ENCODE measurements at regions not wholly inside any gene's neighbourhood (a gene's known extent, or its start where the extent isn't known, plus 50 kb on each side); places are given as distances from the start of the nearest gene placed in this dataset.

GRCh38 chr4:46524751-46525150 is 134.8 kb upstream of the GABRA2 start:
- H3K9me3 ChIP-seq (ENCODE audit: control insufficient read depth in 1 of 2, insufficient read depth in 1 of 2, low read length in 2 of 2), result peaks cover 0 to 4% of the 10 kb centered on the region in 2 experiments
- no peaks in the 10 kb centered on the region for H3K36me3 Mint-ChIP-seq (ENCODE audit: low read depth)
- ATAC-seq (ENCODE audit: poor library complexity), result no peak
- peaks cover 9% of the 10 kb centered on the region for H3K9me3 Mint-ChIP-seq
- H3K27me3 Mint-ChIP-seq, result no peaks in the 10 kb centered on the region
- no peak for TF ChIP-seq CTCF (IDR thresholded peaks at IDR 0.05)
- intact Hi-C loops (cut with DNase I, micrococcal nuclease), result no loop called here
- no peak overlapping the region for H3K4me3 Mint-ChIP-seq
- POLR2A ChIA-PET, result no interaction called here
- H3K27me3 ChIP-seq (ENCODE audit: control insufficient read depth in 1 of 2, insufficient read depth in 2 of 2, low read length in 2 of 2), result no peaks in the 10 kb centered on the region
- no peaks in the 10 kb centered on the region for H3K4me1 Mint-ChIP-seq (ENCODE audit: low read depth)
- no peak overlapping the region for H3K4me3 ChIP-seq (ENCODE audit: low read length)
- no peak overlapping the region for H3K27ac Mint-ChIP-seq
- no peaks in the 10 kb centered on the region for H3K4me1 ChIP-seq (ENCODE audit: insufficient read depth, low read length)
- no peak for DNase-seq
- no peaks in the 10 kb centered on the region for H3K36me3 ChIP-seq (ENCODE audit: insufficient read depth, low read length)
- no peak overlapping the region for H3K27ac ChIP-seq (ENCODE audit: low read depth in 1 of 2, low read length in 2 of 2)
- CTCF ChIA-PET, result no interaction called here

GRCh38 chr4:46520361-46520760 is 130.4 kb upstream of the GABRA2 start:
- ChIA-PET POLR2A (no interaction called here), CTCF (no interaction called here)
- no peak overlapping the region for H3K4me3 ChIP-seq (ENCODE audit: low read length)
- H3K27me3 ChIP-seq (ENCODE audit: control insufficient read depth in 1 of 2, insufficient read depth in 2 of 2, low read length in 2 of 2), result no peaks in the 10 kb centered on the region
- no peaks in the 10 kb centered on the region for H3K4me1 ChIP-seq (ENCODE audit: insufficient read depth, low read length)
- ATAC-seq (ENCODE audit: poor library complexity), result no peak
- Mint-ChIP-seq H3K9me3 (peaks cover 7% of the 10 kb centered on the region), H3K36me3 (ENCODE audit: low read depth) (no peaks in the 10 kb centered on the region), H3K27ac (no peak overlapping the region), H3K4me1 (ENCODE audit: low read depth) (no peaks in the 10 kb centered on the region), H3K27me3 (no peaks in the 10 kb centered on the region), H3K4me3 (no peak overlapping the region)
- intact Hi-C loops (cut with DNase I, micrococcal nuclease), result no loop called here
- no peak for TF ChIP-seq CTCF (IDR thresholded peaks at IDR 0.05)
- DNase-seq, result no peak
- H3K27ac ChIP-seq (ENCODE audit: low read depth in 1 of 2, low read length in 2 of 2), result no peak overlapping the region
- H3K36me3 ChIP-seq (ENCODE audit: insufficient read depth, low read length), result no peaks in the 10 kb centered on the region
- peaks cover 0 to 4% of the 10 kb centered on the region in 2 experiments for H3K9me3 ChIP-seq (ENCODE audit: control insufficient read depth in 1 of 2, insufficient read depth in 1 of 2, low read length in 2 of 2)

GRCh38 chr4:46515940-46516339 is 126.0 kb upstream of the GABRA2 start:
- H3K27me3 ChIP-seq (ENCODE audit: control insufficient read depth in 1 of 2, insufficient read depth in 2 of 2, low read length in 2 of 2), result no peaks in the 10 kb centered on the region
- TF ChIP-seq CTCF (IDR thresholded peaks at IDR 0.05), result no peak
- H3K4me1 ChIP-seq (ENCODE audit: insufficient read depth, low read length), result no peaks in the 10 kb centered on the region
- POLR2A ChIA-PET, result no interaction called here
- peaks cover 3% of the 10 kb centered on the region for H3K9me3 Mint-ChIP-seq
- H3K36me3 ChIP-seq (ENCODE audit: insufficient read depth, low read length), result no peaks in the 10 kb centered on the region
- H3K9me3 ChIP-seq (ENCODE audit: control insufficient read depth in 1 of 2, insufficient read depth in 1 of 2, low read length in 2 of 2), result peaks cover 0 to 4% of the 10 kb centered on the region in 2 experiments
- ATAC-seq (ENCODE audit: poor library complexity) (no peak), DNase-seq (no peak)
- H3K4me3 ChIP-seq (ENCODE audit: low read length), result no peak overlapping the region
- no peak overlapping the region for H3K4me3 Mint-ChIP-seq
- CTCF ChIA-PET, result no interaction called here
- H3K27me3 Mint-ChIP-seq, result no peaks in the 10 kb centered on the region
- no peaks in the 10 kb centered on the region for H3K36me3 Mint-ChIP-seq (ENCODE audit: low read depth)
- no peak overlapping the region for H3K27ac ChIP-seq (ENCODE audit: low read depth in 1 of 2, low read length in 2 of 2)
- no peak overlapping the region for H3K27ac Mint-ChIP-seq
- intact Hi-C loops (cut with DNase I, micrococcal nuclease), result no loop called here
- H3K4me1 Mint-ChIP-seq (ENCODE audit: low read depth), result no peaks in the 10 kb centered on the region
